Neuronal stem cell (in vitro differentiated cells): ENCODE measurements at regions not wholly inside any gene's neighbourhood (a gene's known extent, or its start where the extent isn't known, plus 50 kb on each side); places are given as distances from the start of the nearest gene placed in this dataset.
A peak's percentile ranks its signal among the peaks of the same experiment; 100 is the strongest.

Experiments
- DNase-seq: peaks from one replicate; pipeline ENCODE4 v3.0.0-alpha.2; 2013; ENCODE audit warnings: low spot score
- H2AFZ ChIP-seq: one replicate; pipeline ENCODE4 v1.6.1; 2013; ENCODE audit warnings: mild to moderate bottlenecking, low read length, inconsistent platforms
- H2AK5ac ChIP-seq: 2 replicates; pipeline ENCODE4 v1.6.1; 2013; ENCODE audit warnings: low read depth, mild to moderate bottlenecking, inconsistent platforms, low read length, moderate library complexity, mixed read lengths
- H2BK120ac ChIP-seq: 2 replicates; pipeline ENCODE4 v1.6.1; 2013; ENCODE audit warnings: low read depth, mild to moderate bottlenecking, inconsistent platforms, low read length, moderate library complexity, mixed read lengths
- H2BK12ac ChIP-seq: one replicate; pipeline ENCODE4 v1.6.1; 2013; ENCODE audit warnings: low read length, inconsistent platforms
- H2BK15ac ChIP-seq: 2 replicates; pipeline ENCODE4 v1.6.1; 2013; ENCODE audit warnings: mild to moderate bottlenecking, low read length, inconsistent platforms, mixed read lengths
- H2BK5ac ChIP-seq: one replicate; pipeline ENCODE4 v1.6.1; 2013; ENCODE audit warnings: inconsistent platforms, mild to moderate bottlenecking, low read length, moderate library complexity
- H3K14ac ChIP-seq: one replicate; pipeline ENCODE4 v1.6.1; 2013; ENCODE audit warnings: low read length, inconsistent platforms
- H3K18ac ChIP-seq: 2 replicates; pipeline ENCODE4 v1.6.1; 2013; ENCODE audit warnings: low read length, inconsistent platforms
- H3K23ac ChIP-seq: 2 replicates; pipeline ENCODE4 v1.6.1; 2013; ENCODE audit warnings: low read depth, mild to moderate bottlenecking, mixed read lengths, low read length, inconsistent platforms; ENCODE audit not compliant: poor library complexity
- H3K27ac ChIP-seq: replicated peaks from 3 replicates; pipeline ENCODE4 v1.5.1; 2013; ENCODE audit warnings: low read length, inconsistent platforms
- H3K27me3 ChIP-seq, 3 experiments: 2 replicates each; pipeline ENCODE4 v1.6.1; 2013; ENCODE audit warnings: low read length in 3 of 3, mild to moderate bottlenecking in 2 of 3, inconsistent platforms in 1 of 3, low read depth in 1 of 3, mixed read lengths in 1 of 3, moderate library complexity in 1 of 3; ENCODE audit not compliant: control insufficient read depth in 3 of 3, insufficient read depth in 3 of 3
- H3K36me3 ChIP-seq, 2 donors: replicated peaks in 1 of 2; 2 replicates each; pipeline ENCODE4 v1.6.1; 2013; ENCODE audit warnings: low read length in 2 of 2; ENCODE audit not compliant: control insufficient read depth in 2 of 2, insufficient read depth in 2 of 2
- H3K4ac ChIP-seq: 2 replicates; pipeline ENCODE4 v1.6.1; 2013; ENCODE audit warnings: inconsistent platforms, mild to moderate bottlenecking, low read length, moderate library complexity
- H3K4me1 ChIP-seq, 2 donors: 1 replicate in 1 of 2; 2 replicates in 1 of 2; pipeline ENCODE4 v1.6.1; 2013; ENCODE audit warnings: low read length in 2 of 2, low read depth in 1 of 2; ENCODE audit not compliant: control insufficient read depth in 2 of 2, insufficient read depth in 1 of 2
- H3K4me2 ChIP-seq: one replicate; pipeline ENCODE4 v1.6.1; 2013; ENCODE audit warnings: mild to moderate bottlenecking, low read length, inconsistent platforms; ENCODE audit not compliant: insufficient read depth, poor library complexity, severe bottlenecking
- H3K4me3 ChIP-seq, 2 donors: 2 replicates each; pipeline ENCODE4 v1.5.1; 2013; ENCODE audit warnings: low read length in 2 of 2, mild to moderate bottlenecking in 2 of 2, inconsistent platforms in 1 of 2, moderate library complexity in 1 of 2
- H3K79me1 ChIP-seq: one replicate; pipeline ENCODE4 v1.6.1; 2013; ENCODE audit warnings: low read depth, mild to moderate bottlenecking, inconsistent platforms, low read length, moderate library complexity
- H3K9ac ChIP-seq: one replicate; pipeline ENCODE4 v1.6.1; 2013; ENCODE audit warnings: mild to moderate bottlenecking, low read depth, low read length, inconsistent platforms; ENCODE audit not compliant: poor library complexity
- H3K9me3 ChIP-seq, 2 donors: replicated peaks in 1 of 2; 2 replicates each; pipeline versions ENCODE3 to v1.6.1; 2013; ENCODE audit warnings: low read length in 2 of 2, mild to moderate bottlenecking in 2 of 2, inconsistent platforms in 1 of 2, low read depth in 1 of 2, mixed read lengths in 1 of 2, moderate library complexity in 1 of 2; ENCODE audit not compliant: control insufficient read depth in 2 of 2, insufficient read depth in 1 of 2
- H4K8ac ChIP-seq: one replicate; pipeline ENCODE4 v1.6.1; 2013; ENCODE audit warnings: low read depth, mild to moderate bottlenecking, inconsistent platforms, low read length, moderate library complexity
- H4K91ac ChIP-seq: one replicate; pipeline ENCODE4 v1.6.1; 2013; ENCODE audit warnings: low read length, low read depth, mild to moderate bottlenecking, inconsistent platforms; ENCODE audit not compliant: poor library complexity
- WGBS, 2 donors: extraction: QIAGEN DNeasy Blood & Tissue Kit; methylation state at CpG; one replicate each; pipeline ENCODE4 v1.1.7; 2013; ENCODE audit warnings: missing lambda C conversion rate in 2 of 2, mixed read lengths in 1 of 2; ENCODE audit not compliant: insufficient read length in 2 of 2, insufficient replicate concordance in 1 of 2; ENCODE audit errors: extremely low coverage in 2 of 2; 5-methylcytosine and 5-hydroxymethylcytosine counted together

GRCh38 chr4:84407554-84408407, 91.3 kb downstream of the NKX6-1 start:
- H3K4me1 ChIP-seq = peaks cover 0 to 12% of the 10 kb centered on the region in 2 donors
- no peak overlapping the region for H3K9ac ChIP-seq
- H3K4me3 ChIP-seq = no peak overlapping the region
- no peak overlapping the region for H3K4ac ChIP-seq
- H3K27me3 ChIP-seq = no peaks in the 10 kb centered on the region
- DNase-seq = no peak
- no peak overlapping the region for H2BK12ac ChIP-seq
- WGBS, 2 donors = no CpG with 5 or more reads among the region's 6 CpGs
- no peak overlapping the region for H2AK5ac ChIP-seq
- no peaks in the 10 kb centered on the region for H3K79me1 ChIP-seq
- H3K23ac ChIP-seq = no peak overlapping the region
- H2BK5ac ChIP-seq = no peak overlapping the region
- H3K18ac ChIP-seq = no peak overlapping the region
- H2BK120ac ChIP-seq = no peak overlapping the region
- H4K91ac ChIP-seq = no peak overlapping the region
- H2AFZ ChIP-seq = no peak overlapping the region
- no peak overlapping the region for H3K27ac ChIP-seq
- H3K9me3 ChIP-seq = no peaks in the 10 kb centered on the region
- no peak overlapping the region for H3K14ac ChIP-seq
- H2BK15ac ChIP-seq = no peak overlapping the region
- H4K8ac ChIP-seq = no peak overlapping the region
- no peaks in the 10 kb centered on the region for H3K36me3 ChIP-seq
- H3K4me2 ChIP-seq = no peak overlapping the region

GRCh38 chr4:84403656-84404055, 95.4 kb downstream of the NKX6-1 start:
- H2BK120ac ChIP-seq = no peak overlapping the region
- H2AK5ac ChIP-seq = no peak overlapping the region
- H4K8ac ChIP-seq = no peak overlapping the region
- no peaks in the 10 kb centered on the region for H3K4me1 ChIP-seq
- no peak overlapping the region for H3K14ac ChIP-seq
- no peak overlapping the region for H2AFZ ChIP-seq
- no peak overlapping the region for H2BK15ac ChIP-seq
- no peak overlapping the region for H3K4ac ChIP-seq
- no peak overlapping the region for H2BK12ac ChIP-seq
- no peak overlapping the region for H3K18ac ChIP-seq
- H3K27me3 ChIP-seq = no peaks in the 10 kb centered on the region
- DNase-seq = no peak
- H3K9me3 ChIP-seq = no peaks in the 10 kb centered on the region
- H3K36me3 ChIP-seq = no peaks in the 10 kb centered on the region
- H3K9ac ChIP-seq = no peak overlapping the region
- no peak overlapping the region for H2BK5ac ChIP-seq
- H3K4me2 ChIP-seq = no peak overlapping the region
- no peak overlapping the region for H3K27ac ChIP-seq
- no peak overlapping the region for H3K23ac ChIP-seq
- H4K91ac ChIP-seq = no peak overlapping the region
- WGBS, 2 donors = no CpG with 5 or more reads among the region's 4 CpGs
- H3K4me3 ChIP-seq = no peak overlapping the region
- H3K79me1 ChIP-seq = no peaks in the 10 kb centered on the region

- no peak overlapping the region for H2BK12ac ChIP-seq
- WGBS, 2 donors = no CpG with 5 or more reads among the region's 3 CpGs
- H3K9ac ChIP-seq = no peak overlapping the region
- no peak overlapping the region for H3K23ac ChIP-seq
- H3K27ac ChIP-seq = no peak overlapping the region
- H3K4me3 ChIP-seq = no peak overlapping the region
- H2AFZ ChIP-seq = no peak overlapping the region
- DNase-seq = no peak
- no peak overlapping the region for H3K4me2 ChIP-seq
- H3K14ac ChIP-seq = no peak overlapping the region
- no peaks in the 10 kb centered on the region for H3K27me3 ChIP-seq
- H4K91ac ChIP-seq = no peak overlapping the region
- H3K4ac ChIP-seq = no peak overlapping the region
- no peak overlapping the region for H3K18ac ChIP-seq
- H3K79me1 ChIP-seq = no peaks in the 10 kb centered on the region
- H3K9me3 ChIP-seq = no peaks in the 10 kb centered on the region
- H3K4me1 ChIP-seq = no peaks in the 10 kb centered on the region
- H2AK5ac ChIP-seq = no peak overlapping the region
- no peak overlapping the region for H2BK15ac ChIP-seq
- no peak overlapping the region for H2BK5ac ChIP-seq
- H4K8ac ChIP-seq = no peak overlapping the region
- no peaks in the 10 kb centered on the region for H3K36me3 ChIP-seq
- no peak overlapping the region for H2BK120ac ChIP-seq
Measured at GRCh38 chr4:84401701-84402306, 97.3 kb downstream of the NKX6-1 start.

GRCh38 chr4:84394386-84394785, 104.7 kb downstream of the NKX6-1 start:
- Histone ChIP-seq H3K9me3 (no peaks in the 10 kb centered on the region), H3K4ac (no peak overlapping the region), H3K27me3 (peaks cover 0 to 2% (median 0%) of the 10 kb centered on the region in 3 experiments), H3K36me3 (no peaks in the 10 kb centered on the region), H3K18ac (peak overlapping the region; percentile 36), H2AK5ac (peak overlapping the region; percentile 38), H4K8ac (no peak overlapping the region), H3K9ac (peak overlapping the region; percentile 66), H3K4me2 (no peak overlapping the region), H3K23ac (no peak overlapping the region), H3K79me1 (no peaks in the 10 kb centered on the region), H3K4me1 (no peaks in the 10 kb centered on the region), H2BK12ac (no peak overlapping the region), H3K14ac (no peak overlapping the region), H2AFZ (no peak overlapping the region), H2BK120ac (no peak overlapping the region), H2BK15ac (no peak overlapping the region), H3K27ac (no peak overlapping the region), H2BK5ac (no peak overlapping the region), H3K4me3 (no peak overlapping the region), H4K91ac (no peak overlapping the region)
- DNase-seq = no peak
- no CpG with 5 or more reads among the region's 3 CpGs for WGBS, 2 donors
